Neuronal stem cell (in vitro differentiated cells): ENCODE measurements at regions not wholly inside any gene's neighbourhood (a gene's known extent, or its start where the extent isn't known, plus 50 kb on each side); places are given as distances from the start of the nearest gene placed in this dataset.

Experiments used
- DNase-seq: peaks from one replicate; pipeline ENCODE4 v3.0.0-alpha.2; 2013; ENCODE audit warnings: low spot score
- H2AFZ ChIP-seq: one replicate; pipeline ENCODE4 v1.6.1; 2013; ENCODE audit warnings: mild to moderate bottlenecking, low read length, inconsistent platforms
- H2AK5ac ChIP-seq: 2 replicates; pipeline ENCODE4 v1.6.1; 2013; ENCODE audit warnings: low read depth, mild to moderate bottlenecking, inconsistent platforms, low read length, moderate library complexity, mixed read lengths
- H2BK120ac ChIP-seq: 2 replicates; pipeline ENCODE4 v1.6.1; 2013; ENCODE audit warnings: low read depth, mild to moderate bottlenecking, inconsistent platforms, low read length, moderate library complexity, mixed read lengths
- H2BK12ac ChIP-seq: one replicate; pipeline ENCODE4 v1.6.1; 2013; ENCODE audit warnings: low read length, inconsistent platforms
- H2BK15ac ChIP-seq: 2 replicates; pipeline ENCODE4 v1.6.1; 2013; ENCODE audit warnings: mild to moderate bottlenecking, low read length, inconsistent platforms, mixed read lengths
- H2BK5ac ChIP-seq: one replicate; pipeline ENCODE4 v1.6.1; 2013; ENCODE audit warnings: inconsistent platforms, mild to moderate bottlenecking, low read length, moderate library complexity
- H3K14ac ChIP-seq: one replicate; pipeline ENCODE4 v1.6.1; 2013; ENCODE audit warnings: low read length, inconsistent platforms
- H3K18ac ChIP-seq: 2 replicates; pipeline ENCODE4 v1.6.1; 2013; ENCODE audit warnings: low read length, inconsistent platforms
- H3K23ac ChIP-seq: 2 replicates; pipeline ENCODE4 v1.6.1; 2013; ENCODE audit warnings: low read depth, mild to moderate bottlenecking, mixed read lengths, low read length, inconsistent platforms; ENCODE audit not compliant: poor library complexity
- H3K27ac ChIP-seq: replicated peaks from 3 replicates; pipeline ENCODE4 v1.5.1; 2013; ENCODE audit warnings: low read length, inconsistent platforms
- H3K27me3 ChIP-seq, 3 experiments: 2 replicates each; pipeline ENCODE4 v1.6.1; 2013; ENCODE audit warnings: low read length in 3 of 3, mild to moderate bottlenecking in 2 of 3, inconsistent platforms in 1 of 3, low read depth in 1 of 3, mixed read lengths in 1 of 3, moderate library complexity in 1 of 3; ENCODE audit not compliant: control insufficient read depth in 3 of 3, insufficient read depth in 3 of 3
- H3K36me3 ChIP-seq, 2 donors: replicated peaks in 1 of 2; 2 replicates each; pipeline ENCODE4 v1.6.1; 2013; ENCODE audit warnings: low read length in 2 of 2; ENCODE audit not compliant: control insufficient read depth in 2 of 2, insufficient read depth in 2 of 2
- H3K4ac ChIP-seq: 2 replicates; pipeline ENCODE4 v1.6.1; 2013; ENCODE audit warnings: inconsistent platforms, mild to moderate bottlenecking, low read length, moderate library complexity
- H3K4me1 ChIP-seq, 2 donors: 1 replicate in 1 of 2; 2 replicates in 1 of 2; pipeline ENCODE4 v1.6.1; 2013; ENCODE audit warnings: low read length in 2 of 2, low read depth in 1 of 2; ENCODE audit not compliant: control insufficient read depth in 2 of 2, insufficient read depth in 1 of 2
- H3K4me2 ChIP-seq: one replicate; pipeline ENCODE4 v1.6.1; 2013; ENCODE audit warnings: mild to moderate bottlenecking, low read length, inconsistent platforms; ENCODE audit not compliant: insufficient read depth, poor library complexity, severe bottlenecking
- H3K4me3 ChIP-seq, 2 donors: 2 replicates each; pipeline ENCODE4 v1.5.1; 2013; ENCODE audit warnings: low read length in 2 of 2, mild to moderate bottlenecking in 2 of 2, inconsistent platforms in 1 of 2, moderate library complexity in 1 of 2
- H3K79me1 ChIP-seq: one replicate; pipeline ENCODE4 v1.6.1; 2013; ENCODE audit warnings: low read depth, mild to moderate bottlenecking, inconsistent platforms, low read length, moderate library complexity
- H3K9ac ChIP-seq: one replicate; pipeline ENCODE4 v1.6.1; 2013; ENCODE audit warnings: mild to moderate bottlenecking, low read depth, low read length, inconsistent platforms; ENCODE audit not compliant: poor library complexity
- H3K9me3 ChIP-seq, 2 donors: replicated peaks in 1 of 2; 2 replicates each; pipeline versions ENCODE3 to v1.6.1; 2013; ENCODE audit warnings: low read length in 2 of 2, mild to moderate bottlenecking in 2 of 2, inconsistent platforms in 1 of 2, low read depth in 1 of 2, mixed read lengths in 1 of 2, moderate library complexity in 1 of 2; ENCODE audit not compliant: control insufficient read depth in 2 of 2, insufficient read depth in 1 of 2
- H4K8ac ChIP-seq: one replicate; pipeline ENCODE4 v1.6.1; 2013; ENCODE audit warnings: low read depth, mild to moderate bottlenecking, inconsistent platforms, low read length, moderate library complexity
- H4K91ac ChIP-seq: one replicate; pipeline ENCODE4 v1.6.1; 2013; ENCODE audit warnings: low read length, low read depth, mild to moderate bottlenecking, inconsistent platforms; ENCODE audit not compliant: poor library complexity
- WGBS, 2 donors: extraction: QIAGEN DNeasy Blood & Tissue Kit; methylation state at CpG; one replicate each; pipeline ENCODE4 v1.1.7; 2013; ENCODE audit warnings: missing lambda C conversion rate in 2 of 2, mixed read lengths in 1 of 2; ENCODE audit not compliant: insufficient read length in 2 of 2, insufficient replicate concordance in 1 of 2; ENCODE audit errors: extremely low coverage in 2 of 2; 5-methylcytosine and 5-hydroxymethylcytosine counted together

DNA sequence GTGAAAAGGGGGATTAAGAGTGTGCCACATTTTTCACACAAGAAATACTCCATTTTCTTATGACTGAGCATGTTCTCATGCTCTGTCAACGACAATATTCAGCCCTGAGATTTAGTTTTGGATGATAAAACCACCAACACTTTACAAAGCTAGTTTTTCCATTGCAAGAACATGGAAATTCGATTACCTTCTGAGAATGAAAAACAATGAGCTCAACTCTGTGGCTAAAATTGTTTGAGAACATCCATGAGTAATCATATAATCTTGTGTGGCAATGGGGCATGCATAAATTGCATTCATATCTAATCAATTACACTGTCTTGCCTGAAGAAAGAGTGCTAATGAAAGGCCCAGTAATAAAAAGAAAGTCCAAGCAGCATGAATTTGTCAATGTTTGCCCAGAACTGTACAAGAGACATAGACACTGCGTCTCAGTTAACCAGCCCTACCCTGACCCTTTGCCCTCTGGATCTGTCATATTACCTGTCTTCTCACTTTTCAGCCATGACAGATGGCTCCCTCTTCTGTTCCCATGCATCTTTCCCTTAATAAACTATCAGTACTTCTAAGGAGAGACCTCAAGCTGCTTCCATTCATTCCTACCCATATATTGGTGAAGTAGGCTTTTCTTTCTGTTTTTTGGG lies 253.4 kb downstream of the FAM76B start:
- no peak overlapping the region for H3K27ac ChIP-seq

DNA sequence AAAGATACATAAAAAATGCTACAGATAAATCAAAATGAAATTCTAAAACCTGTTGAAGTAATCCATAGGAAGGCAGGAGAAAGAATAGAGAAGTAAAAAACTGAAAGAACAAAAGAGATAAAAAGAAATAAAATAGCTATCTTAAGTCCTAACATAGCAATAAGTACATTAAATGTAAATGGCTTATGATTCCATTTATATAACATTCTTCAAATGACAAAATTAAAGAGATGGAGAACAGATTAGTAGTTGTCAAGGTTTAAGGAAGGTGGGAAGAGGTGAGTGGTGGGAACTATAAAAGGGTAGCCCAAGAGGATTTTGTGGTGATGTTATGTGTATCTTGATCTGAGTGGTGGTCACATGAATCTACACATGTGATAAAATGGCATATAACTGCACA lies 254.8 kb downstream of the FAM76B start:
- H2BK5ac ChIP-seq, result no peak overlapping the region
- no peak overlapping the region for H3K27ac ChIP-seq
- H3K9me3 ChIP-seq, result peaks cover 2 to 4% of the 10 kb centered on the region in 2 donors
- H3K79me1 ChIP-seq, result no peaks in the 10 kb centered on the region
- no peak overlapping the region for H2AFZ ChIP-seq
- H3K23ac ChIP-seq, result no peak overlapping the region
- H4K91ac ChIP-seq, result no peak overlapping the region
- no peak overlapping the region for H3K4me3 ChIP-seq
- peaks cover 0 to 6% (median 0%) of the 10 kb centered on the region in 3 experiments for H3K27me3 ChIP-seq
- no peaks in the 10 kb centered on the region for H3K36me3 ChIP-seq
- H3K4me2 ChIP-seq, result no peak overlapping the region
- H3K14ac ChIP-seq, result no peak overlapping the region
- H3K4ac ChIP-seq, result no peak overlapping the region
- no peak overlapping the region for H3K9ac ChIP-seq
- no peak for DNase-seq
- no peak overlapping the region for H2BK120ac ChIP-seq
- H3K4me1 ChIP-seq, result no peaks in the 10 kb centered on the region
- no peak overlapping the region for H2BK15ac ChIP-seq
- no peak overlapping the region for H2AK5ac ChIP-seq
- no peak overlapping the region for H2BK12ac ChIP-seq
- H3K18ac ChIP-seq, result no peak overlapping the region
- no peak overlapping the region for H4K8ac ChIP-seq

More for the DNA sequence above, 253.4 kb downstream of the FAM76B start:
- no peak overlapping the region for H2AK5ac ChIP-seq
- H3K79me1 ChIP-seq, result no peaks in the 10 kb centered on the region
- no peak overlapping the region for H4K8ac ChIP-seq
- no peak overlapping the region for H2BK5ac ChIP-seq
- no peak overlapping the region for H3K4me3 ChIP-seq
- no peak overlapping the region for H2AFZ ChIP-seq
- no peaks in the 10 kb centered on the region for H3K36me3 ChIP-seq
- H2BK120ac ChIP-seq, result no peak overlapping the region
- H3K27me3 ChIP-seq, result peaks cover 0 to 7% (median 0%) of the 10 kb centered on the region in 3 experiments
- no peak for DNase-seq
- H3K4me2 ChIP-seq, result no peak overlapping the region
- no CpG with 5 or more reads among the region's 3 CpGs for WGBS, 2 donors
- H2BK15ac ChIP-seq, result no peak overlapping the region
- no peaks in the 10 kb centered on the region for H3K4me1 ChIP-seq
- no peak overlapping the region for H3K9ac ChIP-seq
- no peak overlapping the region for H3K23ac ChIP-seq
- no peak overlapping the region for H3K14ac ChIP-seq
- H2BK12ac ChIP-seq, result no peak overlapping the region
- no peak overlapping the region for H3K18ac ChIP-seq
- no peak overlapping the region for H4K91ac ChIP-seq
- H3K4ac ChIP-seq, result no peak overlapping the region
- peaks cover 2 to 4% of the 10 kb centered on the region in 2 donors for H3K9me3 ChIP-seq

DNA sequence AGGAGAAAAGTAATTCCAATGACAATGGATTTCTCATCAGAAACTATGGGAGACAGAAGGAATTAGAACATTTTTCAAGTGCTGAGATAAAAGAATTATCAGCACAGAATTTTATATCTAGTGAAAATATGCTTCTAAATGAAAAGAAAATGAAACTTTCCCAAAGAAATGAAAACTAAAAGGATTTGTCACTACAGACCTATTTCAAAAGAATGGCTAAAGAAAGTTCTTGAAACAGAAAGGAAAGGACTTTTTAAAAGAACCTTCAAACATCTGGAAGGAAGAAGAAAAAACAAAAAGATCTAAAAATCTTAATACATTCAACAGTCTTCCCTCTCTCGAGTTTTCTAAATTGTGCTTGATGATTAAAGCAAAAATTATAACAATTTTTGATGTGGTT lies 255.4 kb downstream of the FAM76B start:
- H3K79me1 ChIP-seq, result no peaks in the 10 kb centered on the region

DNA sequence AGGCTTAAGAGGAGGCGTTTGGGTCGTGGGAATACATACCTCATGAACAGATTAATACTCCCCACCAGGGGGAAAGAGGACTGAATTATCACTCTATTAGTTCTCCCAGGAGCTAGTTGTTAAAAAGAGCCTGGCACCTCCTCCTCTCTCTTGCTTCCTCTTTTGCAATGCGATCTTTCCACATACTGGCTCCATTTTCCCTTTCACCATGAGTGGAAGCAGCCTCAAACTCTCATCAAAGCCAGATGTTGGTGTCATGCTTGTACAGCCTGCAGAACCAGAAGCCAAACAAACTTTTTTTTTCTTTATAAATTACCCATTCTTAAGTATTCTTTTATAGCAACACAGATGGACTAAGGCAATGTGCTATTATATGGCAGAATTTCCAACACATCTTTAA lies 258.5 kb downstream of the FAM76B start:
- DNase-seq, result no peak
- Histone ChIP-seq H2BK12ac (no peak overlapping the region), H3K4me3 (no peak overlapping the region), H4K8ac (no peak overlapping the region), H3K79me1 (no peaks in the 10 kb centered on the region), H2BK15ac (no peak overlapping the region), H3K27ac (no peak overlapping the region), H3K9ac (no peak overlapping the region), H2AK5ac (no peak overlapping the region), H2BK120ac (no peak overlapping the region), H3K4me1 (no peaks in the 10 kb centered on the region), H3K18ac (no peak overlapping the region), H3K9me3 (peaks cover 2 to 4% of the 10 kb centered on the region in 2 donors), H3K4me2 (no peak overlapping the region), H3K14ac (no peak overlapping the region), H3K23ac (no peak overlapping the region), H2BK5ac (no peak overlapping the region), H3K4ac (no peak overlapping the region), H2AFZ (no peak overlapping the region), H3K27me3 (no peaks in the 10 kb centered on the region), H3K36me3 (no peaks in the 10 kb centered on the region), H4K91ac (no peak overlapping the region)
- no CpG with 5 or more reads among the region's 3 CpGs for WGBS, 2 donors

More for the DNA sequence above, 255.4 kb downstream of the FAM76B start:
- peaks cover 2 to 4% of the 10 kb centered on the region in 2 donors for H3K9me3 ChIP-seq
- no peak overlapping the region for H2BK5ac ChIP-seq
- no peak overlapping the region for H3K14ac ChIP-seq
- no peak overlapping the region for H2BK12ac ChIP-seq
- H3K23ac ChIP-seq, result no peak overlapping the region
- no peak overlapping the region for H4K8ac ChIP-seq
- H3K4ac ChIP-seq, result no peak overlapping the region
- H3K27me3 ChIP-seq, result peaks cover 0 to under 1% (median 0%) of the 10 kb centered on the region in 3 experiments
- no peak overlapping the region for H2BK120ac ChIP-seq
- no peak overlapping the region for H3K4me2 ChIP-seq
- no peak overlapping the region for H3K27ac ChIP-seq
- H4K91ac ChIP-seq, result no peak overlapping the region
- H3K9ac ChIP-seq, result no peak overlapping the region
- H3K18ac ChIP-seq, result no peak overlapping the region
- H2AFZ ChIP-seq, result no peak overlapping the region
- H3K36me3 ChIP-seq, result no peaks in the 10 kb centered on the region
- H2BK15ac ChIP-seq, result no peak overlapping the region
- DNase-seq, result no peak
- no CpG with 5 or more reads among the region's 1 CpG for WGBS, 2 donors
- H2AK5ac ChIP-seq, result no peak overlapping the region
- no peak overlapping the region for H3K4me3 ChIP-seq
- H3K4me1 ChIP-seq, result no peaks in the 10 kb centered on the region
